ENCODE measurements at regions not wholly inside any gene's neighbourhood (a gene's known extent, or its start where the extent isn't known, plus 50 kb on each side); places are given as distances from the start of the nearest gene placed in this dataset.

- TF ChIP-seq, protein P1, sequence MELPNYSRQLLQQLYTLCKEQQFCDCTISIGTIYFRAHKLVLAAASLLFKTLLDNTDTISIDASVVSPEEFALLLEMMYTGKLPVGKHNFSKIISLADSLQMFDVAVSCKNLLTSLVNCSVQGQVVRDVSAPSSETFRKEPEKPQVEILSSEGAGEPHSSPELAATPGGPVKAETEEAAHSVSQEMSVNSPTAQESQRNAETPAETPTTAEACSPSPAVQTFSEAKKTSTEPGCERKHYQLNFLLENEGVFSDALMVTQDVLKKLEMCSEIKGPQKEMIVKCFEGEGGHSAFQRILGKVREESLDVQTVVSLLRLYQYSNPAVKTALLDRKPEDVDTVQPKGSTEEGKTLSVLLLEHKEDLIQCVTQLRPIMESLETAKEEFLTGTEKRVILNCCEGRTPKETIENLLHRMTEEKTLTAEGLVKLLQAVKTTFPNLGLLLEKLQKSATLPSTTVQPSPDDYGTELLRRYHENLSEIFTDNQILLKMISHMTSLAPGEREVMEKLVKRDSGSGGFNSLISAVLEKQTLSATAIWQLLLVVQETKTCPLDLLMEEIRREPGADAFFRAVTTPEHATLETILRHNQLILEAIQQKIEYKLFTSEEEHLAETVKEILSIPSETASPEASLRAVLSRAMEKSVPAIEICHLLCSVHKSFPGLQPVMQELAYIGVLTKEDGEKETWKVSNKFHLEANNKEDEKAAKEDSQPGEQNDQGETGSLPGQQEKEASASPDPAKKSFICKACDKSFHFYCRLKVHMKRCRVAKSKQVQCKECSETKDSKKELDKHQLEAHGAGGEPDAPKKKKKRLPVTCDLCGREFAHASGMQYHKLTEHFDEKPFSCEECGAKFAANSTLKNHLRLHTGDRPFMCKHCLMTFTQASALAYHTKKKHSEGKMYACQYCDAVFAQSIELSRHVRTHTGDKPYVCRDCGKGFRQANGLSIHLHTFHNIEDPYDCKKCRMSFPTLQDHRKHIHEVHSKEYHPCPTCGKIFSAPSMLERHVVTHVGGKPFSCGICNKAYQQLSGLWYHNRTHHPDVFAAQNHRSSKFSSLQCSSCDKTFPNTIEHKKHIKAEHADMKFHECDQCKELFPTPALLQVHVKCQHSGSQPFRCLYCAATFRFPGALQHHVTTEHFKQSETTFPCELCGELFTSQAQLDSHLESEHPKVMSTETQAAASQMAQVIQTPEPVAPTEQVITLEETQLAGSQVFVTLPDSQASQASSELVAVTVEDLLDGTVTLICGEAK (IDR thresholded peaks at IDR 0.05), result no peak
- TF ChIP-seq, protein P1 (CRISPR knock-in tag; IDR thresholded peaks at IDR 0.05), result no peak
- TF ChIP-seq CBFA2T3 (IDR thresholded peaks at IDR 0.05) (no peak), HMGN3 (IDR thresholded peaks at IDR 0.05; ENCODE audit: borderline replicate concordance, extremely low read depth, insufficient read length, low read depth, low read length) (no peak)
Observed at GRCh38 chr9:135280666-135281065, 193.2 kb downstream of the OLFM1 start (continued).

Measured in K562 (cell line).